HCT116 (cell line): ENCODE measurements at regions not wholly inside any gene's neighbourhood (a gene's known extent, or its start where the extent isn't known, plus 50 kb on each side); places are given as distances from the start of the nearest gene placed in this dataset.

Source experiments
- CTCF ChIP-seq, 3 experiments: fragments of 200-600 bp in 1 of 3; sonication (generic) in 1 of 3; IDR thresholded peaks in 2 of 3; conservative IDR thresholded peaks in 1 of 3; 2 replicates each; pipeline ENCODE4 v1.5.1; 2012 to 2017; ENCODE audit warnings: low read depth in 2 of 3, low read length in 2 of 3, antibody characterized with exemption in 1 of 3, borderline replicate concordance in 1 of 3, control low read depth in 1 of 3, mild to moderate bottlenecking in 1 of 3, mixed read lengths in 1 of 3, mixed run types in 1 of 3, moderate library complexity in 1 of 3; ENCODE audit not compliant: insufficient read depth in 1 of 3
- POLR2A ChIP-seq: IDR thresholded peaks from 2 replicates; pipeline ENCODE4 v1.7.0; 2011; ENCODE audit warnings: borderline replicate concordance; ENCODE audit not compliant: insufficient read depth, insufficient read length; ENCODE audit errors: extremely low read depth

GRCh38 chr17:13182450-13182849, 164.6 kb upstream of the ELAC2 start:
- TF ChIP-seq POLR2A, result no peak
- no peak for TF ChIP-seq CTCF (IDR thresholded peaks at IDR 0.05 in 2 of 3, conservative IDR thresholded peaks at IDR 0.05 in 1 of 3; ENCODE audit: borderline replicate concordance in 1 of 3, insufficient read depth in 1 of 3, low read depth in 2 of 3, low read length in 2 of 3)
